Caco-2 (cell line): ENCODE measurements at regions not wholly inside any gene's neighbourhood (a gene's known extent, or its start where the extent isn't known, plus 50 kb on each side); places are given as distances from the start of the nearest gene placed in this dataset.

Experiments
- BruUV-seq: library from RNA; stranded (reverse); fragments of 400-500 nt; replicated peaks from 2 replicates; lab custom pipeline; 2021; lab: Mats Ljungman, UMichigan
- CTCF ChIA-PET: fragments of 300-600 bp; sonication (Branson Sonifier 250); formaldehyde crosslinking; loops from one replicate; lab custom pipeline; 2022; ENCODE audit warnings: antibody characterized with exemption; lab: Charles Lee
- POLR2A ChIA-PET: fragments of 300-600 bp; sonication (Branson Sonifier 250); formaldehyde crosslinking; loops from one replicate; lab custom pipeline; 2022; ENCODE audit warnings: antibody characterized with exemption; lab: Charles Lee
- DNase-seq, 2 experiments: peaks; one replicate each; pipeline versions ENCODE4 v3.0.0 to v3.0.0-alpha.2; 2020 to 2022
- H3K27me3 ChIP-seq: replicated peaks from 2 replicates; pipeline ENCODE4 v1.6.0; 2011; ENCODE audit warnings: low read length; ENCODE audit not compliant: control insufficient read depth, insufficient read depth
- H3K36me3 ChIP-seq: 2 replicates; pipeline ENCODE4 v1.5.1; 2011; ENCODE audit warnings: low read length; ENCODE audit not compliant: control insufficient read depth, insufficient read depth
- H3K4me1 ChIP-seq: fragments of 250-450 bp; sonication (Bioruptor Pico); 2 replicates; pipeline ENCODE4 v1.5.1; 2020; ENCODE audit warnings: mild to moderate bottlenecking
- H3K4me3 ChIP-seq: 2 replicates; pipeline ENCODE4 v1.5.1; 2011; ENCODE audit warnings: low read depth, mild to moderate bottlenecking, control low read depth, low read length
- H3K9me3 ChIP-seq: fragments of 250-450 bp; sonication (Bioruptor Pico); 2 replicates; pipeline ENCODE4 v1.5.1; 2020; ENCODE audit warnings: mild to moderate bottlenecking, moderate library complexity
- H3K27ac Mint-ChIP-seq: one replicate; pipeline ENCODE4 v1.8.0; 2022; ENCODE audit warnings: mixed read lengths; ENCODE audit not compliant: unreplicated experiment
- H3K27me3 Mint-ChIP-seq: one replicate; pipeline ENCODE4 v1.8.0; 2022; ENCODE audit warnings: mixed read lengths; ENCODE audit not compliant: insufficient read depth, unreplicated experiment
- H3K36me3 Mint-ChIP-seq: one replicate; pipeline ENCODE4 v1.8.0; 2022; ENCODE audit warnings: mild to moderate bottlenecking, mixed read lengths; ENCODE audit not compliant: insufficient read depth, unreplicated experiment
- H3K4me1 Mint-ChIP-seq: one replicate; pipeline ENCODE4 v1.8.0; 2022; ENCODE audit warnings: low read depth, mixed read lengths; ENCODE audit not compliant: unreplicated experiment
- H3K4me3 Mint-ChIP-seq: one replicate; pipeline ENCODE4 v1.8.0; 2022; ENCODE audit warnings: mild to moderate bottlenecking, moderate library complexity, mixed read lengths; ENCODE audit not compliant: unreplicated experiment
- H3K9me3 Mint-ChIP-seq: one replicate; pipeline ENCODE4 v1.8.0; 2022; ENCODE audit warnings: mixed read lengths; ENCODE audit not compliant: unreplicated experiment
- CTCF ChIP-seq, 2 experiments: fragments of 200-600 bp in 1 of 2; IDR thresholded peaks; 1 replicate in 1 of 2; 2 replicates in 1 of 2; pipeline versions ENCODE4 v1.5.1 to v1.8.0; 2011 to 2022; ENCODE audit warnings: antibody characterized with exemption in 1 of 2, control low read depth in 1 of 2, inconsistent platforms in 1 of 2, low read depth in 1 of 2, low read length in 1 of 2, mild to moderate bottlenecking in 1 of 2, moderate library complexity in 1 of 2; ENCODE audit not compliant: insufficient read depth in 1 of 2, severe bottlenecking in 1 of 2, unreplicated experiment in 1 of 2
- intact Hi-C: fragments of 100-400 bp; cut with micrococcal nuclease; formaldehyde crosslinking; loops from one replicate; pipeline ENCODE4 v1.10.0; 2022; ENCODE audit not compliant: unreplicated experiment

DNA sequence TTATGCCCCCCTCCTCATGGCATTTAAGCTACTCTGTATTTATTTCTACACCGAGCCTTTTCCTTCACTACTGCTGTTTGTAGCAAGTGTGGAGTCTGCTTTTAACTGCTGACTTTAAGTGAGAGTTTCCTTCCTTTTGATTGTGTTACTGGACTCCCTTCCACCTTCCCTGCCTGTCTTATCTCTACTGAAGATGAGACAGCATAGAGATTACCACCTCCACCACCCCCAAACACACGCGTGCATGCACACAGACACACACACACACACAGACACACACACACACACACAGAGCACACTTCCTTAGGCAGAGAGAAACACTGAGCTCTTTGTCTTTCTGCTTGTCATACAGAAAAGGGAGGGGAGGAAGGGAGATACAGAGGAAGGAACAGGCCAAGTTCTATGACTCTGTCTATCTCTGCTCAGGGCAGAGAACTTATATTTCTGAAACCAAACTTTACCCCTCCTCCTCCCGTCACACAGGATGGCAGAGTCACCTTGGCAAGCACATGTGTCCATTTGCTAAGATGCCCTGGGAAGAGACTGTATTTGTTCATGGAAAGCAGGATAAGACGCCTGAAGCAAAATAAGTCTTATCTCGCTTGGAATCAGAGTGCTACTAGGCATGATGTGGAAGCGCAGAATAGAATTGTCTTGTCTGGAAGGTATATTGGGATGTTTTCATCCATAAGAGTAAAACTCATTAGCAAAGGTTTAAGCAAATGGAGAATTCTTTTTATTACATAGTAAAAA is 81.8 kb upstream of the CAV2 start:
- Mint-ChIP-seq H3K4me1 (peaks cover 8% of the 10 kb centered on the region), H3K27me3 (no peaks in the 10 kb centered on the region), H3K36me3 (no peaks in the 10 kb centered on the region), H3K27ac (no peak overlapping the region), H3K9me3 (no peaks in the 10 kb centered on the region), H3K4me3 (no peak overlapping the region)
- H3K36me3 ChIP-seq = no peaks in the 10 kb centered on the region
- DNase-seq = no peak
- ChIA-PET POLR2A (no interaction called here), CTCF (no interaction called here)
- intact Hi-C loops = no loop called here
- TF ChIP-seq CTCF (IDR thresholded peaks at IDR 0.05; ENCODE audit: insufficient read depth in 1 of 2, low read depth in 1 of 2, low read length in 1 of 2, severe bottlenecking in 1 of 2, unreplicated experiment in 1 of 2) = no peak
- H3K4me1 ChIP-seq = no peaks in the 10 kb centered on the region; the same call in 1 of the 2 replicates
- no peaks in the 10 kb centered on the region for H3K27me3 ChIP-seq
- no peak overlapping the region for H3K4me3 ChIP-seq
- H3K9me3 ChIP-seq = no peaks in the 10 kb centered on the region
- no TSS peak for BruUV-seq

- no TSS peak for BruUV-seq
- no peak overlapping the region for H3K27ac Mint-ChIP-seq
- H3K36me3 ChIP-seq = no peaks in the 10 kb centered on the region
- no peaks in the 10 kb centered on the region for H3K27me3 Mint-ChIP-seq
- no peak for TF ChIP-seq CTCF (IDR thresholded peaks at IDR 0.05; ENCODE audit: insufficient read depth in 1 of 2, low read depth in 1 of 2, low read length in 1 of 2, severe bottlenecking in 1 of 2, unreplicated experiment in 1 of 2)
- H3K27me3 ChIP-seq = no peaks in the 10 kb centered on the region
- no peaks in the 10 kb centered on the region for H3K9me3 Mint-ChIP-seq
- ChIA-PET CTCF (no interaction called here), POLR2A (no interaction called here)
- DNase-seq = no peak
- H3K9me3 ChIP-seq = no peaks in the 10 kb centered on the region
- no peak overlapping the region for H3K4me3 Mint-ChIP-seq
- H3K4me1 ChIP-seq = no peaks in the 10 kb centered on the region; the same call in 1 of the 2 replicates
- peaks cover 8% of the 10 kb centered on the region for H3K4me1 Mint-ChIP-seq
- H3K36me3 Mint-ChIP-seq = no peaks in the 10 kb centered on the region
- H3K4me3 ChIP-seq = no peak overlapping the region
- intact Hi-C loops = no loop called here
These were observed 81.0 kb upstream of the CAV2 start for GRCh38 chr7:116418524-116418923.

GRCh38 chr7:116420003-116420402 is 79.5 kb upstream of the CAV2 start:
- H3K27me3 ChIP-seq = no peaks in the 10 kb centered on the region
- no peaks in the 10 kb centered on the region for H3K9me3 ChIP-seq
- no peak overlapping the region for H3K4me3 ChIP-seq
- no TSS peak for BruUV-seq
- ChIA-PET CTCF (no interaction called here), POLR2A (no interaction called here)
- no peaks in the 10 kb centered on the region; the same call in 1 of the 2 replicates for H3K4me1 ChIP-seq
- no peak for TF ChIP-seq CTCF (IDR thresholded peaks at IDR 0.05; ENCODE audit: insufficient read depth in 1 of 2, low read depth in 1 of 2, low read length in 1 of 2, severe bottlenecking in 1 of 2, unreplicated experiment in 1 of 2)
- Mint-ChIP-seq H3K36me3 (no peaks in the 10 kb centered on the region), H3K4me1 (peaks cover 8% of the 10 kb centered on the region), H3K9me3 (no peaks in the 10 kb centered on the region), H3K27ac (no peak overlapping the region), H3K27me3 (no peaks in the 10 kb centered on the region), H3K4me3 (no peak overlapping the region)
- DNase-seq = no peak
- H3K36me3 ChIP-seq = no peaks in the 10 kb centered on the region
- intact Hi-C loops = no loop called here
